Middle frontal gyrus (tissue), 1 donor: ENCODE measurements at regions not wholly inside any gene's neighbourhood (a gene's known extent, or its start where the extent isn't known, plus 50 kb on each side); places are given as distances from the start of the nearest gene placed in this dataset.
"Not testable (repeated sequence)": the region's sequence is repeated elsewhere in the genome, so short reads cannot be mapped to it uniquely, and the experiment has no call there.

ENCODE experiments used
- DNase-seq: peaks from one replicate; pipeline ENCODE4 v3.0.0-alpha.2; 2015; ENCODE audit warnings: low spot score; ENCODE audit errors: extremely low spot score

GRCh38 chr22:23382428-23383218 is 197.5 kb downstream of the IGLL1 start:
- no peak for DNase-seq

GRCh38 chr22:23381661-23382427 is 198.2 kb downstream of the IGLL1 start:
- no peak for DNase-seq

- DNase-seq = no peak
Observed at GRCh38 chr22:23380911-23381310, 199.2 kb downstream of the IGLL1 start.

GRCh38 chr22:23380230-23380573 is 199.9 kb downstream of the IGLL1 start:
- DNase-seq = no peak

- DNase-seq = not testable (repeated sequence)
Observed at GRCh38 chr22:23379540-23380229, 199.4 kb downstream of the BCR start.

GRCh38 chr22:23377767-23378166 is 197.5 kb downstream of the BCR start:
- no peak for DNase-seq

- DNase-seq = no peak
Observed at GRCh38 chr22:23376256-23376655, 195.9 kb downstream of the BCR start.

- no peak for DNase-seq
Observed at GRCh38 chr22:23375031-23375827, 194.9 kb downstream of the BCR start.

- no peak for DNase-seq
Observed at GRCh38 chr22:23373601-23374000, 193.3 kb downstream of the BCR start.

- no peak for DNase-seq
Observed at GRCh38 chr22:23370251-23370650, 189.9 kb downstream of the BCR start.

- DNase-seq = no peak
Observed at GRCh38 chr22:23369054-23369685, 188.9 kb downstream of the BCR start.
